ENCODE measurements at regions not wholly inside any gene's neighbourhood (a gene's known extent, or its start where the extent isn't known, plus 50 kb on each side); places are given as distances from the start of the nearest gene placed in this dataset.

GRCh38 chr18:40752316-40752715 lies 1202.7 kb upstream of the PIK3C3 start:
- DNase-seq, result no peak

DNA sequence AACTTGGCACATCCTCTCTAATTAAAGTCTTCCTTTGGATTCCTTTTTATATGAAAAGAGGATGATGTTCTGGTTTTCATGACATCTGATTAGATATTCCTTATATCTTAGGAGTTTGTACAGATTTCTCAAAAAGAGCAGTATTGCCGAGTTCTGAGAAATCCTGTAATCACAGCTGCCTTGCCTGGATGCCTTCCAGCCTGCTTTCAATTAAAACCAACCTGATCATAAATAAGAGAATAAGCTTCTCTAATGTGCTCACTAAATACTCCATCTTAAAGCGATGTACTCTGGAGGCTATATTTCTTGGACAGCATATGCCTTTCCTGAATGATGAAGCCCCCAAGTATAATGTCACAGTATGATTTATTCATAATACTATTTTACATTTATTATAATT lies 1203.8 kb upstream of the PIK3C3 start:
- no peak for DNase-seq

DNA sequence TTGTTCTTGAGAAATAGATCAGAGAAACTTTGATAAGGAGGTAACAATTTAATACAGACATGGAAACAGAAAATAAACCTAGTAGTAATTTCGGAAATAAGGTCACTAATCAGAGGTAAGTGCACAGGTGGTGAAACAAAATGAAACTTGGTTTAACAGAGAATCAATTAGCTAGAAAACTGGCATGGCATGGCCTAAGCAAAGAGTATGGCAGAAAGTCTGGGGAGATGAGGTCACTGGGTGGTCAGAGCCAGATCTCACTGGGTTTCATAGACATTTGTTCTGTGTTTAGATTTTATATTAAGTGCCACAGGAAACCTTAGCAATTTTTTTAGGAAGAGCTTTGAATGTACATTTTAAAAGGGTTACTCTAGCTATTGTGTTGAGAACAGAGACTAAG lies 1216.0 kb upstream of the PIK3C3 start:
- no peak for DNase-seq

- DNase-seq, result no peak
Measured at GRCh38 chr18:40738321-40738880, 1216.6 kb upstream of the PIK3C3 start.

- DNase-seq, result no peak
Measured at GRCh38 chr18:40708726-40709125, 1246.3 kb upstream of the PIK3C3 start.

DNA sequence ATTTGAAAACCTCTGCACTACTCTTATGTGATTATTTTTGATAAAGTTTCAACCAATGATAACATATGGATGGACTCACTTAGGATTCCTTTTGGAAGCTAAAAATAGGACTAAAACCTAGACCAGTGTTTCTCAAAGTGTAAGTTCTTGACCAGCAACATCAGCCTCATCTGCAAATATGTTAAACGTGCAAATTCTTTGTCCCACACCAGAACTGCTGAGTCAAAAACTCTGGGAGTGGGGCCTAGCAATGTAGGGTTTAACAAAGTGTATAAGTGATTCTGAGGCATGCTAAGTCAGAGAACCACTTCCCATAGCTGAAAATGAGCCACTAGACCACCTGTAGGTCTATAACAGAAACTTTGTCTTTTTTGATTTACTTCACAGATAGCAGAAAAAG lies 1247.2 kb upstream of the PIK3C3 start:
- DNase-seq, result no peak

GRCh38 chr18:40698129-40698528 lies 1256.9 kb upstream of the PIK3C3 start:
- no peak for DNase-seq

DNA sequence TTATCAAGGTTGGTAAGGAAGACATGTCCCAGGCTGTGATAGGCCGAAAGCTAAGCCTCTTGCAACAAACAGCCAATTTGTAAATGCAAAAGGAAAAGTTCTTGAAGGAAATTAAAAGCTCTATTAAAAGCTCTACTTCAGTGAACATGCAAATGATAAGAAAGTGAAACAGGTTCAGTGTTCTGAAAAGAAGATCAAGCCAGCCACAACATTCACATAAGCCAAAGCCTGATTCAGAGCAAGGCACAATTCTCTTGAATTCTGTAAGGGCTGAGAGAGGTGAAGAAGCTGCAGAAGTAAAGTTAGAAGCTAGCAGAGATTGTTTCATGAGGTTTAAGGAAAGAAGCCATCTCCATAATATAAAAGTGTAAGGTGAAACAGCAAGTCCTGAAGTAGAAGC lies 1259.5 kb upstream of the PIK3C3 start:
- DNase-seq, result no peak

GRCh38 chr18:40692871-40693270 lies 1262.2 kb upstream of the PIK3C3 start:
- DNase-seq, result no peak

GRCh38 chr18:40690062-40690461 lies 1265.0 kb upstream of the PIK3C3 start:
- DNase-seq, result no peak

- no peak for DNase-seq
Measured at GRCh38 chr18:40687399-40687798, 1267.6 kb upstream of the PIK3C3 start.

DNA sequence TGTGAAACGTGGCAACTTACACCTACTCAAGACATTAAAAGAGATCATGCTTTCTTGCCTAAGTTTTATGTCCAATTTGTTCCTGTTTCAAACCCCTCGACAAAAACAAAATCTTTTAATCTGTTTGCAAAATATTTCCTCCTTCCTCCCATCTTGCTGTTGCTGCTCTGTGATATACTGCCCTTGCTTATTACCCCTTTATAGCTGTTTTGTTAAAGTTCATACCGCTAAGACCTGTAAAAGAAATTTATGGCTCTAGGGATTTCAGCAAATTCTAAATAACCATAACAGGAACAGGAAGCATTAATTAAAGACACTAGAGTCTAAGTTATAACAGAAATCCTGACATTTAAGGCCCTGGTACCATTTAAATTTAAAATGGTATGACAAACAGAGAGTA lies 1268.2 kb upstream of the PIK3C3 start:
- no peak for DNase-seq

- DNase-seq, result no peak
Measured at GRCh38 chr18:40685219-40685618, 1269.8 kb upstream of the PIK3C3 start.

GRCh38 chr18:40678318-40678717 lies 1276.7 kb upstream of the PIK3C3 start:
- no peak for DNase-seq

- DNase-seq, result no peak
Measured at GRCh38 chr18:40676668-40677067, 1278.4 kb upstream of the PIK3C3 start.

DNA sequence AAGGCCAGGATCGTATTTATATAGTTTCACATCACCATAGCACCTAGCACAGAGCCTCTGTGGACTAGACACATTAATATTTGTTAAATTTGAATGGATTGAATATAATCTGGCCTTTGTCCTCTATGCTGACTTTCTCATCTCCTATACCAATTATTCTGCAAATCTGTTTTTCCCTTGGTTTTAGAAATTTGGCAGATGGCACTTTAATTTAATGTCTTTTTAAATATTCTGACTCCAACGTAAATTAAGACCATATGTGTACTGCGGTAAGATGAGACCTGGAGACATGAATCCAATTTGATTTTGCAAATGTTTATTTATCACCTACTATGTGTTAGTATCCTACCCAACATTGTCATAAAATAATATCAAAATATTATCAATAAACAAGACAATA lies 1281.9 kb upstream of the PIK3C3 start:
- DNase-seq, result no peak

DNA sequence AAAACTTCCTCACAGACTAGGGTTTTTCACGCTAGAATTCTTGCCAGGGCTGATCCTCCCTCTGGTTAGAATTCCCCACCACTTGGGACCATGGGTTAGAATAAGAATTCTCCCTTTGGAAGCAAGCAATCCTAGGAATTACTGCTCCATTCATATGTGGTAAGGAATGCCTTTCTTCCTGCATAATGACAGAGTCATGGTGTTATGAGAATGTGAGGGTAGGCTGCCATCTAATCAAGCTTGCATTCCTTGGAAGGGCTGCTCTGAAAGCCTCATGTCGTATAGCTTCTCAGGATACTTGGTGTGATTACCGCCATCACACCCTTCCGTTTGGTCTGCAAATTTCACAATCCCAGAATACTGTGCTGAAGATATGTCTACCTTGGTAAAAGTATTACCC lies 1282.4 kb upstream of the PIK3C3 start:
- DNase-seq, result no peak

GRCh38 chr18:40670668-40671375 lies 1284.2 kb upstream of the PIK3C3 start:
- DNase-seq, result no peak

DNA sequence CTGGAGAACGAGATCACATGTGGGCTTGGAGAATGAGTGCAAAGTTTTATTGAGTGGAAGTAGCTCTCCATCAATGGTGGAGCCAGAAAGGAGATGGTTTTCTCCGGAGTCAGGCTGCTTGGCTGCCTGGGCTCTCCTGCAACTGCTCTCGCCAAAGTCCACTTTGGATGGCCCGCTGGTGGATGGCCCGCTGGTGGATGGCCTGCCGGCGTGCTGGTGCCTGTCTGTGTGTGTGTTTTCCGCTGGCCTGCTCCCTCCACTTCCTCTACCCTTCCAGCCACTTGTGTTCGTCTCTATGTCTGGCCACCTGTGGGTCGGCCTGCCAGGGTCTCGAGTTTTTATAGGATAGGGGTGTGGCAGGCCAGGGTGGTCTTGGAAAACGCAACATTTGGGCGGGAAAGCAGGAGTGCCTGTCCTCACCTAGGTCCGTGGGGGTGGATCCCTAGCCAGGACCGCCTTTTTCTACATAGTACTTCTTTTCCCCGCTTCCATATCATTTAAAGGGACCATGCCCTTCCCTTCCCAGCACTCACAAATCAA lies 1292.1 kb upstream of the PIK3C3 start:
- DNase-seq, result no peak

DNA sequence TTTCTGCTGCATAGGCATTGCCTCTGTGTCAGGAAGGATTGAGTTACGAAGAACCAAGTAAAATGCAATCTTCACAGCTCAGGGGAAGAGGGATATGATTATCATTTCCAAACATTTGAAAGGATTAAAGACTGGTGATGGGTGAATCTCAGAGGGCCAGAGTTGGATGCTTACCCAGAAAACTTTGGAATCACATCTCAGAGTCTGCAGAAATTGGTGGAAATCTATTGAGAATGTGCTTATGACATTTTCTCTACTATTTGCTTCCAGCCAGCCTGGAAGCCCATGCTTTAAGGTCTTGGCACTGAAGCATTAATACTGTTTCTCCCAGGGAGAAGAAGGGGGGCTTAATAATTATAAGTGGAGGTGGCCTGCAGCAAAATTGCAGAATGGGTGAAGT lies 1301.4 kb upstream of the PIK3C3 start:
- DNase-seq, result peak; percentile 23

DNA sequence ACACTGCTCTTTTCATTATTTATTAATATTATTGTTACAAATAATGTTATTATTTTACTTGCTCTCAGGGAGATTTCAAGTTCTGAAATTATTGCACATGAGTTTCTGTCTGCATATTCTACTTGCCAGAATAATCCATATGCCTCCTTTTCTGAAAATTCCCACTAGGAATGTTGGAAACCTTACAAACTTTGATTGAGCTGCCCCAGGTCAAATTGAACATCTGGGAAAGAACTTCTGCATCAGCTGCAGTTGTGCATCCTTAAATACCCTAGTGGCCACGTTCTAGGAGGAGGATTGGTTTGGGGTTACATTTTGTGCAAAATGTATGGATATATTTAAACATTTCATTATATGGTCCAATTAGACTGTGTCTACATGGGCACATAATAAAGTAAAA lies 1302.7 kb upstream of the PIK3C3 start:
- no peak for DNase-seq

GRCh38 chr18:40651163-40651562 lies 1303.9 kb upstream of the PIK3C3 start:
- DNase-seq, result no peak

- DNase-seq, result no peak
Measured at GRCh38 chr18:40642692-40643229, 1312.3 kb upstream of the PIK3C3 start.

GRCh38 chr18:40631319-40631718 lies 1323.7 kb upstream of the PIK3C3 start:
- DNase-seq, result no peak
